Body of pancreas (tissue), 4 donors: ENCODE measurements at regions not wholly inside any gene's neighbourhood (a gene's known extent, or its start where the extent isn't known, plus 50 kb on each side); places are given as distances from the start of the nearest gene placed in this dataset.

Experiments
- CTCF ChIP-seq, 7 experiments: fragments of 450-650 bp in 4 of 7; fragments of 200-600 bp in 3 of 7; sonication (generic) in 3 of 7; IDR thresholded peaks; one replicate each; pipeline ENCODE4 v1.5.1; 2016 to 2019; ENCODE audit warnings: antibody characterized with exemption in 7 of 7
- POLR2A ChIP-seq, 3 donors: fragments of 450-650 bp; IDR thresholded peaks; one replicate each; pipeline ENCODE4 v1.6.1; 2016; ENCODE audit warnings: antibody characterized with exemption in 3 of 3, mild to moderate bottlenecking in 2 of 3

- TF ChIP-seq CTCF (IDR thresholded peaks at IDR 0.05) (no peak), POLR2A (IDR thresholded peaks at IDR 0.05) (no peak)
Observed at GRCh38 chr10:111246136-111246535, 169.3 kb downstream of the ADRA2A start.
